NB4 (cell line): ENCODE measurements at regions not wholly inside any gene's neighbourhood (a gene's known extent, or its start where the extent isn't known, plus 50 kb on each side); places are given as distances from the start of the nearest gene placed in this dataset.
"Not testable (repeated sequence)": the region's sequence is repeated elsewhere in the genome, so short reads cannot be mapped to it uniquely, and the experiment has no call there.

ENCODE experiments used
- DNase-seq: peaks from one replicate; pipeline ENCODE4 v3.0.0; 2010; ENCODE audit warnings: low read depth
- H3K4me3 ChIP-seq: one replicate; pipeline ENCODE4 v1.5.1; 2011; ENCODE audit warnings: mild to moderate bottlenecking, low read depth, low read length, moderate library complexity
- CTCF ChIP-seq: IDR thresholded peaks from one replicate; pipeline ENCODE4 v1.5.1; 2012; ENCODE audit warnings: low read depth, low read length
- MAX ChIP-seq: IDR thresholded peaks from 2 replicates; pipeline ENCODE4 v1.6.1; 2011; ENCODE audit warnings: low read depth, low read length
- MYC ChIP-seq: IDR thresholded peaks from 2 replicates; pipeline ENCODE4 v1.6.1; 2011; ENCODE audit warnings: low read depth, low read length
- POLR2A ChIP-seq: IDR thresholded peaks from 2 replicates; pipeline ENCODE4 v1.6.1; 2011; ENCODE audit warnings: mild to moderate bottlenecking; ENCODE audit not compliant: insufficient read length; ENCODE audit errors: extremely low read depth

- TF ChIP-seq MAX (no peak), MYC (no peak), POLR2A (no peak), CTCF (no peak)
- no peak overlapping the region for H3K4me3 ChIP-seq
- no peak for DNase-seq
Observed at GRCh38 chr2:132280912-132281311, 119.2 kb upstream of the ANKRD30BL start.

- DNase-seq, H3K4me3 ChIP-seq: not testable (repeated sequence)
Observed at GRCh38 chr2:132282104-132282503, 120.4 kb upstream of the ANKRD30BL start.

GRCh38 chr2:132282911-132283310, 121.2 kb upstream of the ANKRD30BL start:
- no peak for TF ChIP-seq MAX
- no peak for TF ChIP-seq MYC
- TF ChIP-seq CTCF, result no peak
- no peak for TF ChIP-seq POLR2A
- no peak overlapping the region for H3K4me3 ChIP-seq
- DNase-seq, result no peak

- H3K4me3 ChIP-seq, DNase-seq: not testable (repeated sequence)
Observed at GRCh38 chr2:132286289-132286911, 124.6 kb upstream of the ANKRD30BL start.

- not testable (repeated sequence) for DNase-seq, H3K4me3 ChIP-seq
Observed at GRCh38 chr2:132287910-132288309, 126.2 kb upstream of the ANKRD30BL start.

- DNase-seq, result peak; percentile 57
- H3K4me3 ChIP-seq, result not testable (repeated sequence)
Observed at GRCh38 chr2:132289138-132289537, 127.4 kb upstream of the ANKRD30BL start.

- H3K4me3 ChIP-seq, DNase-seq: not testable (repeated sequence)
Observed at GRCh38 chr2:132289812-132290211, 126.8 kb upstream of the GPR39 start.

- not testable (repeated sequence) for H3K4me3 ChIP-seq
Observed at GRCh38 chr2:132300592-132301378, 115.8 kb upstream of the GPR39 start.

GRCh38 chr2:132304661-132305380, 111.8 kb upstream of the GPR39 start:
- not testable (repeated sequence) for H3K4me3 ChIP-seq, DNase-seq

More at GRCh38 chr2:132300592-132301378, 115.8 kb upstream of the GPR39 start:
- DNase-seq, result not testable (repeated sequence)

GRCh38 chr2:132307613-132308198, 108.9 kb upstream of the GPR39 start:
- DNase-seq, H3K4me3 ChIP-seq: not testable (repeated sequence)

- H3K4me3 ChIP-seq, DNase-seq: not testable (repeated sequence)
Observed at GRCh38 chr2:132309203-132309602, 107.4 kb upstream of the GPR39 start.

- H3K4me3 ChIP-seq, DNase-seq: not testable (repeated sequence)
Observed at GRCh38 chr2:132315546-132315945, 101.1 kb upstream of the GPR39 start.

- not testable (repeated sequence) for H3K4me3 ChIP-seq, DNase-seq
Observed at GRCh38 chr2:132317026-132317680, 99.5 kb upstream of the GPR39 start.

- not testable (repeated sequence) for H3K4me3 ChIP-seq, DNase-seq
Observed at GRCh38 chr2:132318481-132318880, 98.1 kb upstream of the GPR39 start.
